Ovary (tissue), 7 donors: ENCODE measurements at regions not wholly inside any gene's neighbourhood (a gene's known extent, or its start where the extent isn't known, plus 50 kb on each side); places are given as distances from the start of the nearest gene placed in this dataset.

Source experiments
- DNase-seq, 5 donors: peaks; one replicate each; pipeline ENCODE4 v3.0.0-alpha.2; 2019 to 2020
- H3K27ac ChIP-seq, 2 donors: fragments of 200-600 bp; one replicate each; pipeline versions ENCODE4 v1.5.1 to v1.8.0; 2019 to 2022
- H3K27me3 ChIP-seq: fragments of 200-600 bp; one replicate; pipeline ENCODE4 v1.8.0; 2022
- H3K36me3 ChIP-seq: fragments of 200-600 bp; sonication (generic); one replicate; pipeline ENCODE4 v1.5.1; 2019
- H3K4me1 ChIP-seq: one replicate; pipeline ENCODE4 v1.8.1; 2013; ENCODE audit warnings: mild to moderate bottlenecking, moderate library complexity; ENCODE audit not compliant: insufficient read depth
- H3K4me3 ChIP-seq: fragments of 200-600 bp; sonication (generic); one replicate; pipeline ENCODE4 v1.5.1; 2017
- H3K9me3 ChIP-seq, 2 donors: fragments of 200-600 bp in 1 of 2; sonication (generic) in 1 of 2; one replicate each; pipeline versions ENCODE4 v1.5.1 to v1.8.1; 2013 to 2019; ENCODE audit warnings: mild to moderate bottlenecking in 1 of 2, moderate library complexity in 1 of 2
- EP300 ChIP-seq: sonication (generic); formaldehyde crosslinking; IDR thresholded peaks from one replicate; pipeline ENCODE4 v1.6.1; 2017; ENCODE audit warnings: antibody characterized with exemption
- POLR2A ChIP-seq: fragments of 450-650 bp; IDR thresholded peaks from one replicate; pipeline ENCODE4 v1.6.1; 2017; ENCODE audit warnings: antibody characterized with exemption, mild to moderate bottlenecking, moderate library complexity
- WGBS, 3 donors: extraction: QIAGEN DNeasy Blood & Tissue Kit in 1 of 3; methylation state at CpG; one replicate each; pipeline versions ENCODE4 v1.1.5 to v1.1.7; 2013 to 2017; 5-methylcytosine and 5-hydroxymethylcytosine counted together
- intact Hi-C, 4 donors: fragments of 100-400 bp; cut with DNase I; formaldehyde crosslinking; loops; one replicate each; pipeline versions ENCODE4 v1.11.0 to v1.15.1; 2022 to 2023
- TF ChIP-seq, protein P1 (sequence below), 3 donors: fragments of 450-650 bp in 2 of 3; fragments of 200-600 bp in 1 of 3; IDR thresholded peaks; one replicate each; pipeline versions ENCODE4 v1.5.1 to v1.8.0; 2016 to 2022; ENCODE audit warnings: antibody characterized with exemption in 3 of 3, mild to moderate bottlenecking in 1 of 3
- donor health status: DM: no; HTN: no; CAD: no; lungs with moderate emphysema.
- donor health status: DM: no; HTN: no; CAD: no.
- donor health status: Bipolar disorder and iron deficiency.
- donor health status: DM: no; HTN: no; CAD: no.
- donor health status: DM: yes; HTN: yes; CAD: no.

DNA sequence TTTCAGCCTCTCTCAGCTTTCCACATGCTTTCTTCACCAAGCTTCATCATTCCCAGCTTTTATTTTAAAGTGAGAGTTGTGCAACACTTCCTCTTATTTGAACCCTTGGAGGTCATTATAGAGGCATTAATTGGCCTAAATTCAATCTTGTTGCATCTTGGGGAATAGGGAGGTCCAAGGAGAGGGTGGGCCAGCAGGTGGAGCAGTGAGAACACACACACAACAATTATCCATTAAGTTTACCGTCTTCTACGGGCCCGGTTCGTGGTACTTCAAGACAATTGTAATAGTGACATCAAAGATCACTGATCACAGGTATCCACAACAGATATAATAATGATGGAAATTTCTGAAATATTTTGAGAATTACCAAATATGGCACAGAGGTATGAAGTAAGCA is 457.2 kb upstream of the SMIM21 start:
- intact Hi-C loops: no loop called here
- no peak overlapping the region for H3K27ac ChIP-seq

DNA sequence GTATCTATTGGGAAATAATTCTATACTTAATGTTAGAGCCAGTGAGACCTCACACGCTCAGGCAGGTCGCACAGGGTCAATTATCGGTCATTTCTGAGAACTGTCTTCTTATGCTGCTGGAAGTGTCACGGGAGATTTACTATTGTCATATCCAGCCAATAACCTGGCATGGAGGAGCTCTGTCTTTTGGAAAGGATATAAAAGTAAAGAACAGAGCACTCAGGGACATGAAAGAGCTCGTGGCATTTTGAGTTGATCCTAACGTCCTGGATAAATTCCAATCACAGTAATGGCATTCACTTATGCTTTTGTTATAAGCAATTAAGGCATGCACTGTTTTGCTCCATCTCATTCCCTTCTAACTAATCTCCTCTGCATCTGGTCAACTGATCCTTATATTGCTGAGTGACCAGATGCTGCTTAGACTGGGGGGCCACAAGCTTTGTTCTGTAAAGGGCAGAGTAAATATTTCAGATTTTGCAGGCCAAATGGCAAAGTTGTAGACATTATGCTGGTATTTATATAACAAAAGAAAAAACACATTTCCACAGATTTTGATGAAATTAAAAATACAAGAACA is 453.5 kb upstream of the SMIM21 start:
- DNase-seq: no peak
- Histone ChIP-seq H3K36me3 (no peaks in the 10 kb centered on the region), H3K4me3 (no peak overlapping the region), H3K4me1 (no peaks in the 10 kb centered on the region), H3K27me3 (no peaks in the 10 kb centered on the region), H3K9me3 (no peaks in the 10 kb centered on the region), H3K27ac (no peak overlapping the region)
- TF ChIP-seq POLR2A: no peak
- no peak for TF ChIP-seq EP300
- TF ChIP-seq, protein P1, sequence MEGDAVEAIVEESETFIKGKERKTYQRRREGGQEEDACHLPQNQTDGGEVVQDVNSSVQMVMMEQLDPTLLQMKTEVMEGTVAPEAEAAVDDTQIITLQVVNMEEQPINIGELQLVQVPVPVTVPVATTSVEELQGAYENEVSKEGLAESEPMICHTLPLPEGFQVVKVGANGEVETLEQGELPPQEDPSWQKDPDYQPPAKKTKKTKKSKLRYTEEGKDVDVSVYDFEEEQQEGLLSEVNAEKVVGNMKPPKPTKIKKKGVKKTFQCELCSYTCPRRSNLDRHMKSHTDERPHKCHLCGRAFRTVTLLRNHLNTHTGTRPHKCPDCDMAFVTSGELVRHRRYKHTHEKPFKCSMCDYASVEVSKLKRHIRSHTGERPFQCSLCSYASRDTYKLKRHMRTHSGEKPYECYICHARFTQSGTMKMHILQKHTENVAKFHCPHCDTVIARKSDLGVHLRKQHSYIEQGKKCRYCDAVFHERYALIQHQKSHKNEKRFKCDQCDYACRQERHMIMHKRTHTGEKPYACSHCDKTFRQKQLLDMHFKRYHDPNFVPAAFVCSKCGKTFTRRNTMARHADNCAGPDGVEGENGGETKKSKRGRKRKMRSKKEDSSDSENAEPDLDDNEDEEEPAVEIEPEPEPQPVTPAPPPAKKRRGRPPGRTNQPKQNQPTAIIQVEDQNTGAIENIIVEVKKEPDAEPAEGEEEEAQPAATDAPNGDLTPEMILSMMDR (IDR thresholded peaks at IDR 0.05): no peak
- WGBS, 3 donors: 62 to 68% (median 67%) methylated on average over 6 of the region's 6 CpGs
- intact Hi-C loops: no loop called here

More for the DNA sequence above, 457.2 kb upstream of the SMIM21 start:
- Histone ChIP-seq H3K4me1 (peaks cover 2% of the 10 kb centered on the region), H3K36me3 (no peaks in the 10 kb centered on the region), H3K27me3 (no peaks in the 10 kb centered on the region), H3K9me3 (no peaks in the 10 kb centered on the region), H3K4me3 (no peak overlapping the region)
- WGBS, 3 donors: 92 to 97% (median 92%) methylated on average over 4 of the region's 4 CpGs
- no peak for TF ChIP-seq POLR2A
- no peak for TF ChIP-seq EP300
- TF ChIP-seq, protein P1 (IDR thresholded peaks at IDR 0.05): no peak
- DNase-seq: no peak

DNA sequence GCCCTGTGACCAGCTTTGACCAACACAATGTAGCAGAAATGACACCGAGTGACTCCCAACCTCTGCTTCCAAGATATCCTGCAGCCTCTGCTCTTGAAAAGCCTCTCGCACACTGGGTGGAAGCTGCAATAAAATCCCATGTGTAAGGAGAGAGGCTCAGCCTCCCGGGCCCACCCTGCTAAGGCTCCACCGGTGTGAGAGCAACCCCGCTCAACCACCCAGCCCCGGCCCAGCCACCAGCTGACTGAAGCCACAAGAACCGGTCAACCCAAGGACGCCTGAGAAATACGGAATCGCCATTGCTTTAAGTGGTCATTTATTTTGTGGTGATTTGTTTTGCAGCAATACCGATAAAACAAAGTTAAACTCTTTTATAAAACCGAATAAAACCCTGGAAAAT is 452.8 kb upstream of the SMIM21 start:
- Histone ChIP-seq H3K4me3 (no peak overlapping the region), H3K9me3 (no peaks in the 10 kb centered on the region), H3K27ac (no peak overlapping the region), H3K27me3 (no peaks in the 10 kb centered on the region), H3K36me3 (no peaks in the 10 kb centered on the region), H3K4me1 (no peaks in the 10 kb centered on the region)
- WGBS, 3 donors: 93 to 95% (median 93%) methylated on average over 12 of the region's 12 CpGs
- TF ChIP-seq POLR2A: no peak
- TF ChIP-seq, protein P1 (IDR thresholded peaks at IDR 0.05): no peak
- TF ChIP-seq EP300: no peak
- DNase-seq: no peak
- intact Hi-C loops: no loop called here

DNA sequence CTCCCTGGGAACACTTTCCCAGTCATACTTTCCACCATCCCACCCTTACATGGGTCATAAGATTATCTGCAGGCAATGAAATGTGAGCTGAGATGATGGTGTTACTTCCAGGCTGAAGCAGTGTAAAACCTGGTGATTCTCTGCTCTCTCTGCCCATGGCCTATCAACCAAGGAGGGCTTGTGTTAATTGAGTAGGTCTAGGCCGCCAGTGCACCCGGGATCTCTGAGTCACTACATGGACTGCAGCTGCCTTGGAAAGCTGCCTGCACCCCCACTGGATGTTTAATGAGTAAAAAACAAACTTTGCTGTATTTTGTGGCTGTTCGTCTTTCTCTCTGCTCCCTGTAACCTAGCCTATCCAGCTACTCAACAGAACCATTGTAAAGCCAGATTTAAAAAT is 451.7 kb upstream of the SMIM21 start:
- TF ChIP-seq, protein P1 (IDR thresholded peaks at IDR 0.05): no peak
- TF ChIP-seq EP300 (no peak), POLR2A (no peak)
- Histone ChIP-seq H3K27me3 (no peaks in the 10 kb centered on the region), H3K4me1 (no peaks in the 10 kb centered on the region), H3K36me3 (no peaks in the 10 kb centered on the region), H3K9me3 (no peaks in the 10 kb centered on the region), H3K27ac (no peak overlapping the region), H3K4me3 (no peak overlapping the region)
- intact Hi-C loops: no loop called here
- DNase-seq: no peak
- WGBS, 3 donors: 67 to 76% (median 72%) methylated on average over 3 of the region's 3 CpGs
